MCF 10A (cell line): ENCODE measurements at regions not wholly inside any gene's neighbourhood (a gene's known extent, or its start where the extent isn't known, plus 50 kb on each side); places are given as distances from the start of the nearest gene placed in this dataset.

Source experiments
- BruUV-seq: library from RNA; stranded (reverse); fragments of 400-500 nt; replicated peaks from 2 replicates; lab custom pipeline; 2021; lab: Mats Ljungman, UMichigan
- CTCF ChIA-PET: fragments of 300-600 bp; sonication (Branson Sonifier 250); formaldehyde crosslinking; extraction: SDS; loops from one replicate; lab custom pipeline; 2021; ENCODE audit warnings: antibody characterized with exemption, inconsistent platforms; lab: Yijun Ruan, JAX
- POLR2A ChIA-PET: fragments of 300-600, 350-650 bp; sonication (Branson Sonifier 250); formaldehyde crosslinking; extraction: SDS; loops from one replicate; lab custom pipeline; 2020; ENCODE audit warnings: antibody characterized with exemption, inconsistent platforms; lab: Yijun Ruan, JAX
- DNase-seq: peaks from one replicate; pipeline ENCODE4 v3.0.0-alpha.2; 2018; ENCODE audit not compliant: unreplicated experiment
- H3K27ac Mint-ChIP-seq: one replicate; pipeline ENCODE4 v1.8.0; 2022; ENCODE audit warnings: mild to moderate bottlenecking, low read depth, mixed read lengths; ENCODE audit not compliant: unreplicated experiment
- H3K27me3 Mint-ChIP-seq: one replicate; pipeline ENCODE4 v1.8.0; 2022; ENCODE audit warnings: mixed read lengths; ENCODE audit not compliant: insufficient read depth, unreplicated experiment
- H3K36me3 Mint-ChIP-seq: one replicate; pipeline ENCODE4 v1.8.0; 2022; ENCODE audit warnings: mild to moderate bottlenecking, moderate library complexity, mixed read lengths; ENCODE audit not compliant: insufficient read depth, unreplicated experiment
- H3K4me1 Mint-ChIP-seq: one replicate; pipeline ENCODE4 v1.8.0; 2022; ENCODE audit warnings: mixed read lengths; ENCODE audit not compliant: insufficient read depth, unreplicated experiment
- H3K4me3 Mint-ChIP-seq: one replicate; pipeline ENCODE4 v1.8.0; 2022; ENCODE audit warnings: mild to moderate bottlenecking, moderate library complexity, mixed read lengths; ENCODE audit not compliant: unreplicated experiment
- H3K9me3 Mint-ChIP-seq: one replicate; pipeline ENCODE4 v1.8.0; 2022; ENCODE audit warnings: mixed read lengths; ENCODE audit not compliant: unreplicated experiment
- CTCF ChIP-seq: fragments of 200-600 bp; IDR thresholded peaks from one replicate; pipeline ENCODE4 v1.8.0; 2022; ENCODE audit warnings: antibody characterized with exemption, mild to moderate bottlenecking; ENCODE audit not compliant: unreplicated experiment
- intact Hi-C: fragments of 100-400 bp; cut with micrococcal nuclease; formaldehyde crosslinking; loops from 2 replicates; pipeline ENCODE4 v1.14.1; 2022

- Mint-ChIP-seq H3K36me3 (no peaks in the 10 kb centered on the region), H3K27me3 (no peaks in the 10 kb centered on the region), H3K27ac (no peak overlapping the region), H3K4me1 (no peaks in the 10 kb centered on the region), H3K4me3 (no peak overlapping the region), H3K9me3 (no peaks in the 10 kb centered on the region)
- intact Hi-C loops = no loop called here
- DNase-seq = no peak
- TF ChIP-seq CTCF = no peak
- CTCF ChIA-PET = no interaction called here
- POLR2A ChIA-PET = no interaction called here
- BruUV-seq = no TSS peak
These were observed 134.8 kb downstream of the CCDC59 start for GRCh38 chr12:82223426-82223825.

GRCh38 chr12:82216475-82216874 lies 141.7 kb downstream of the CCDC59 start:
- TF ChIP-seq CTCF = no peak
- ChIA-PET CTCF (interaction anchor here (0.6 kb wide), 1 partner anchor 73 kb away, joined by 3 read pairs; no protein-coding TSS in a partner anchor), POLR2A (no interaction called here)
- DNase-seq = no peak
- H3K27me3 Mint-ChIP-seq = no peaks in the 10 kb centered on the region
- H3K36me3 Mint-ChIP-seq = no peaks in the 10 kb centered on the region
- BruUV-seq = no TSS peak
- intact Hi-C loops = no loop called here
- H3K27ac Mint-ChIP-seq = no peak overlapping the region
- no peaks in the 10 kb centered on the region for H3K9me3 Mint-ChIP-seq
- no peak overlapping the region for H3K4me3 Mint-ChIP-seq
- no peaks in the 10 kb centered on the region for H3K4me1 Mint-ChIP-seq

- Mint-ChIP-seq H3K9me3 (no peaks in the 10 kb centered on the region), H3K36me3 (no peaks in the 10 kb centered on the region), H3K27ac (no peak overlapping the region), H3K4me1 (no peaks in the 10 kb centered on the region), H3K4me3 (no peak overlapping the region), H3K27me3 (no peaks in the 10 kb centered on the region)
- POLR2A ChIA-PET = no interaction called here
- no peak for TF ChIP-seq CTCF
- intact Hi-C loops = no loop called here
- no TSS peak for BruUV-seq
- CTCF ChIA-PET = no interaction called here
- no peak for DNase-seq
These were observed 144.4 kb downstream of the CCDC59 start for GRCh38 chr12:82213761-82214160.

- H3K27me3 Mint-ChIP-seq = no peaks in the 10 kb centered on the region
- intact Hi-C loops = no loop called here
- BruUV-seq = no TSS peak
- H3K27ac Mint-ChIP-seq = no peak overlapping the region
- ChIA-PET CTCF (no interaction called here), POLR2A (interaction anchor here (1.4 kb wide), 1 partner anchor 52 kb away, joined by 3 read pairs; no protein-coding TSS in a partner anchor)
- H3K9me3 Mint-ChIP-seq = no peaks in the 10 kb centered on the region
- no peak for TF ChIP-seq CTCF
- H3K4me3 Mint-ChIP-seq = no peak overlapping the region
- DNase-seq = no peak
- H3K36me3 Mint-ChIP-seq = no peaks in the 10 kb centered on the region
- no peaks in the 10 kb centered on the region for H3K4me1 Mint-ChIP-seq
These were observed 147.3 kb downstream of the CCDC59 start for GRCh38 chr12:82210882-82211281.
